Kidney epithelial cell (primary cell): ENCODE measurements at regions not wholly inside any gene's neighbourhood (a gene's known extent, or its start where the extent isn't known, plus 50 kb on each side); places are given as distances from the start of the nearest gene placed in this dataset.

Source experiments
- DNase-seq: peaks from one replicate; pipeline ENCODE4 v3.0.0-alpha.2; 2010; ENCODE audit warnings: low read depth
- H3K27me3 ChIP-seq: 2 replicates; pipeline ENCODE4 v1.6.0; 2011; ENCODE audit warnings: low read length; ENCODE audit not compliant: control insufficient read depth, insufficient read depth
- H3K36me3 ChIP-seq: 2 replicates; pipeline ENCODE4 v1.5.1; 2011; ENCODE audit warnings: low read length; ENCODE audit not compliant: control insufficient read depth, insufficient read depth
- H3K4me3 ChIP-seq: 2 replicates; pipeline ENCODE4 v1.5.1; 2011; ENCODE audit warnings: low read depth, mild to moderate bottlenecking, control low read depth, low read length
- TF ChIP-seq, protein P1 (sequence below): IDR thresholded peaks from 2 replicates; pipeline ENCODE4 v1.5.1; 2011; ENCODE audit warnings: mild to moderate bottlenecking, moderate library complexity, low read length, control low read depth, inconsistent platforms; ENCODE audit not compliant: insufficient read depth, poor library complexity, severe bottlenecking

DNA sequence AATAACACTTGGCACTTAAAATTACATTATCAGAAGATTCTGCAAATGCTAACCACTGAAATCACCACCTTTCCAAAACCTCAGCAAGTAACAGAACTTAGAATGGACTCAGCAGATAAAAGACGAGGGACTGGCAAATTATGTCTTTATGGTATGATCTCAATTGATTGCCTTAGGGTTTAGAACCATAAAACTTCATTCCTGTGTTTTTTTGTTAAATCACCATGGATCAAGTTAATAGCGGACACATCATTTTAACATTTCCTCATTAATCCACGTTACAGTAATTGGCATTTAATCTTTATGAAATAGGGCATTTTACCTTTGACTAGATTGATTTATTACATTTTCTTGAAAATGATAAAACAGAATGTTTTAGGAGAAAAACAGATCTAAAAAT, 2070.3 kb downstream of the PCDH9 start:
- TF ChIP-seq, protein P1, sequence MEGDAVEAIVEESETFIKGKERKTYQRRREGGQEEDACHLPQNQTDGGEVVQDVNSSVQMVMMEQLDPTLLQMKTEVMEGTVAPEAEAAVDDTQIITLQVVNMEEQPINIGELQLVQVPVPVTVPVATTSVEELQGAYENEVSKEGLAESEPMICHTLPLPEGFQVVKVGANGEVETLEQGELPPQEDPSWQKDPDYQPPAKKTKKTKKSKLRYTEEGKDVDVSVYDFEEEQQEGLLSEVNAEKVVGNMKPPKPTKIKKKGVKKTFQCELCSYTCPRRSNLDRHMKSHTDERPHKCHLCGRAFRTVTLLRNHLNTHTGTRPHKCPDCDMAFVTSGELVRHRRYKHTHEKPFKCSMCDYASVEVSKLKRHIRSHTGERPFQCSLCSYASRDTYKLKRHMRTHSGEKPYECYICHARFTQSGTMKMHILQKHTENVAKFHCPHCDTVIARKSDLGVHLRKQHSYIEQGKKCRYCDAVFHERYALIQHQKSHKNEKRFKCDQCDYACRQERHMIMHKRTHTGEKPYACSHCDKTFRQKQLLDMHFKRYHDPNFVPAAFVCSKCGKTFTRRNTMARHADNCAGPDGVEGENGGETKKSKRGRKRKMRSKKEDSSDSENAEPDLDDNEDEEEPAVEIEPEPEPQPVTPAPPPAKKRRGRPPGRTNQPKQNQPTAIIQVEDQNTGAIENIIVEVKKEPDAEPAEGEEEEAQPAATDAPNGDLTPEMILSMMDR: no peak
- Histone ChIP-seq H3K4me3 (no peak overlapping the region), H3K27me3 (no peaks in the 10 kb centered on the region), H3K36me3 (no peaks in the 10 kb centered on the region)
- DNase-seq: no peak

DNA sequence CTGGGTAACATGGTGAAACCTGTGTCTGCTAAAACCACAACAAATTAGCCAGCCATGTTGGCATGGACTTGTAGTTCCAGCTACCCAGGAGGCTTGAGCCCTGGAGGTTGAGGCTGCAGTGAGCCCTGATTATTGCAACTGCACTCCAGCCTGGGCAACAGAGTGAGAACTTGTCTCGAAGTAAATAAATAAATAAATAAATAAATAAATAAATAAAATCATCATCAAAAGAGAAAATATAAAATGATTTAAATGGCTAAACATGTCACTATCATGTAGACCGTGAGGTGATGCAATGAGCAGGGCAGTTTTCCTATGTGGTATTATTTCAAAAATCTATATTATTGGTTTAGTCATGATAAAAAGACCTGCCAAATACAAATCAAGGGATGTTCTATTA, 2074.3 kb downstream of the PCDH9 start:
- no peak for DNase-seq
- Histone ChIP-seq H3K4me3 (no peak overlapping the region), H3K36me3 (no peaks in the 10 kb centered on the region), H3K27me3 (no peaks in the 10 kb centered on the region)
- TF ChIP-seq, protein P1: no peak

DNA sequence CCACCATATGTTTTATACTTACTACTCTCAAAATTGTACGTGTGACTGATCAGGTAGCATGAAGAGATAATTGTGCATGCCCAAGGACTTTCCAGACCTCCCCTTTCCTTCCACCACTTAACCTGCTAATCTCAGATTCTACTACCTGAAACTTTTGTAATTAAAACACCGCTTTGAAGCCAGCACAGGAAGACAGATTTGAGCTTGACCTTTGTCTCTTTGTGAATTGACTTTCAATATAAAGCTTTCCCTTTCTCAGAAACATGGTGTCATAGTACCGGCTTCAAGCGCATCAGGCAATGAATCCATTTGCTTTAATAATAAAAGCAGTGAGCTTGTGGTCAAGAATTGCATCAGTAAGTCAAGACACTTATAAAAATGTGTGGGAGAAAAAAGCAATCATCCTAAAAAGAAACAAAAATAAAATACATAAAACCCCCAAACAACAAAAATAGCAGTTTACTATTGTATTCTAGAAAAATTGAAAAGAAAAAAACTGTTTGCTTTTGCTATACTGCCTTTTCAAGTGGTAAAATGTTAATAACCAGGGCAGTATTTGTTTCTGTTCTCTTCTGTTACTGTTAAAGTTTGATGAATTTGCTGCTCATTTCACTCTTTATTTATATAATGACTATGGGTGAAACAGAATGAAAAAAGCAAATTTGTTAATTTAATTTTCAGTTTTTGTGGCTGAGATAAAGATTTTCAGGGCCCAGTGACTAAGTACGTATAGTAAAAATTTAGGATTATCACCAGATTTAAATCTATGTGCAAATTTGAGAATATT, 2075.3 kb downstream of the PCDH9 start:
- DNase-seq: no peak
- H3K27me3 ChIP-seq: no peaks in the 10 kb centered on the region
- no peak overlapping the region for H3K4me3 ChIP-seq
- H3K36me3 ChIP-seq: no peaks in the 10 kb centered on the region
- TF ChIP-seq, protein P1: no peak

DNA sequence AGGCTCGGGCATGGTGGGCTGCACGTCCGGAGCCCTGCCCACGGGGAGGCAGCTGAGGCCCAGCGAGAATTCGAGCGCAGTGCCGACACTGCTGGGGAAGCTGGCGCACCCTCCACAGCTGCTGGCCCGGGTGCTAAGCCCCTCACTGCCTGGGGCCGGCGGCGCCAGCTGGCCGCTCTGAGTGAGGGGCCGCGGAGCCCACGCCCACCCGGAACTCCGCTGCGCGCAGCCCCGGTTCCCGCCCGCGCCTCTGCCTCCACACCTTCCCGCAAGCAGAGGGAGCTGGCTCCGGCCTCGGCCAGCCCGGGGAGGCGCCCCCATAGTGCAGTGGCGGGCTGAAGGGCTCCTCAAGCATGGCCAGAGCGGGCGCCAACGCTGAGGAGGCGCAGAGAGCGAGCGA, 2080.4 kb downstream of the PCDH9 start:
- TF ChIP-seq, protein P1: no peak
- H3K27me3 ChIP-seq: no peaks in the 10 kb centered on the region
- DNase-seq: no peak
- no peaks in the 10 kb centered on the region for H3K36me3 ChIP-seq
- H3K4me3 ChIP-seq: no peak overlapping the region

DNA sequence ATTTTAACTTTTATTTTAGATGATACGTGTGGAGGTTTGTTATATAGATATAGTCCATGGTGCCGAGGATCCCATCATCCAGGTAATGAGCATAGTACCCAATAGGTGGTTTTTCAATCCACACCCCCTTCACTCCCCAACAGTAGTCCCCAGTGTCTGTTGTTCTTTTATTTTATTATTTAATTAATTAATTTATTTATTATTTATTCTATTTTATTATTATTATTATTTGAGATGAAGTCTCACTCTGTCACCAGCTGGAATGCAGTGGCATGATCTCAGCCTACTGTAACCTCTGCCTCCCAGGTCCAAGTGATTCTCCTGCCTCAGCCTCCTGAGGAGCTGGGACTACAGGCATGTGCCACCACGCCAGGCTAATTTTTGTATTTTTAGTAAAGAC, 2086.2 kb downstream of the PCDH9 start:
- no peak for DNase-seq
- H3K4me3 ChIP-seq: no peak overlapping the region

DNA sequence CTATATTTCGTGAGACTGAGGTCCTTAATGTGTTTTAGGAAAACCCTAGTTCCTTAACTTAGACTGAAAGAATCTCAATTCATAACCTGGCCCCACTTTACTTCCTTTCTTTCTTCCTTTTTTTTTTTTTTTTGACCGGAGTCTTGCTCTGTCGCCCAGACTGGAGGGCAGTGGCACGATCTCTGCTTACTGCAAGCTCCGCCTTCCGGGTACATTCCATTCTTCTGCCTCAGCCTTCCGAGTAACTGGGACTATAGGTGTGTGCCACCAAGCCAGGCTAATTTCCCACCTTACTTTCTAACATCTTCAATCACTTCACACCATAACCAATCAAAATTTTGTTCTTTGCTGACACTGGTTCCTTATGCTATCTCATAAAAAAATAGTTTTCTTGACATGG, 2097.0 kb downstream of the PCDH9 start:
- Histone ChIP-seq H3K4me3 (no peak overlapping the region), H3K27me3 (no peaks in the 10 kb centered on the region), H3K36me3 (no peaks in the 10 kb centered on the region)
- DNase-seq: no peak
- TF ChIP-seq, protein P1: no peak

More for the DNA sequence above, 2086.2 kb downstream of the PCDH9 start:
- H3K27me3 ChIP-seq: no peaks in the 10 kb centered on the region
- TF ChIP-seq, protein P1: no peak
- no peaks in the 10 kb centered on the region for H3K36me3 ChIP-seq
